HCT116 (cell line): ENCODE measurements at regions not wholly inside any gene's neighbourhood (a gene's known extent, or its start where the extent isn't known, plus 50 kb on each side); places are given as distances from the start of the nearest gene placed in this dataset.

Experiments used
- ATAC-seq: fragments of 200-7000 bp; cut with Tn5 transposase; 2 replicates; pipeline ENCODE4 v1.9.1; 2020; ENCODE audit warnings: mild to moderate bottlenecking, moderate library complexity
- BruUV-seq: library from RNA; stranded (reverse); fragments of 400-500 nt; replicated peaks from 2 replicates; lab custom pipeline; 2021; lab: Mats Ljungman, UMichigan
- CTCF ChIA-PET: fragments of 300-600 bp; sonication (Branson Sonifier 250); formaldehyde crosslinking; loops from one replicate; lab custom pipeline; 2021; ENCODE audit warnings: antibody characterized with exemption; lab: Charles Lee
- POLR2A ChIA-PET: fragments of 300-600, 350-600 bp; sonication (Branson Sonifier 250); formaldehyde crosslinking; loops from one replicate; lab custom pipeline; 2021; ENCODE audit warnings: antibody characterized with exemption; lab: Charles Lee
- RAD21 ChIA-PET, 2 experiments: fragments of 300-600 bp; sonication (Branson Sonifier 250); formaldehyde crosslinking; loops; one replicate each; lab custom pipeline; 2023; ENCODE audit warnings: low total read pairs in 2 of 2; ENCODE audit not compliant: uncharacterized antibody in 2 of 2, unreplicated experiment in 2 of 2, low non-redundant PET in 1 of 2; lab: Charles Lee
- DNase-seq: peaks from one replicate; pipeline ENCODE4 v3.0.0-alpha.2; 2010; ENCODE audit warnings: low read depth, low spot score
- H2AFZ ChIP-seq: fragments of 200-600 bp; shearing (Covaris generic), sonication (generic); 2 replicates; pipeline ENCODE4 v1.6.1; 2017; ENCODE audit warnings: low read depth, mixed run types, mixed read lengths, antibody characterized with exemption, low read length; ENCODE audit not compliant: poor library complexity, severe bottlenecking
- H3K27ac ChIP-seq: 2 replicates; pipeline ENCODE4 v1.5.1; 2012; ENCODE audit warnings: low read depth, low read length
- H3K27me3 ChIP-seq: fragments of 200-600 bp; sonication (generic); 2 replicates; pipeline ENCODE4 v1.6.1; 2016; ENCODE audit warnings: mixed run types, low read length, mixed read lengths; ENCODE audit not compliant: insufficient read depth
- H3K36me3 ChIP-seq, 2 experiments: fragments of 200-500 bp in 1 of 2; fragments of 200-600 bp in 1 of 2; sonication (Bioruptor generic) in 1 of 2; sonication (generic) in 1 of 2; 2 replicates each; pipeline versions ENCODE4 v1.5.1 to v1.6.1; 2014 to 2016; ENCODE audit warnings: low read length in 2 of 2, inconsistent platforms in 1 of 2, mixed read lengths in 1 of 2, mixed run types in 1 of 2; ENCODE audit not compliant: insufficient read depth in 2 of 2, control insufficient read depth in 1 of 2
- H3K4me1 ChIP-seq, 2 experiments: fragments of 200-600 bp in 1 of 2; sonication (generic) in 1 of 2; 2 replicates each; pipeline versions ENCODE4 v1.5.1 to v1.6.1; 2012 to 2017; ENCODE audit warnings: low read length in 2 of 2, inconsistent platforms in 1 of 2, mild to moderate bottlenecking in 1 of 2, mixed read lengths in 1 of 2, mixed run types in 1 of 2, moderate library complexity in 1 of 2; ENCODE audit not compliant: insufficient read depth in 2 of 2, control insufficient read depth in 1 of 2
- H3K4me2 ChIP-seq: fragments of 200-600 bp; sonication (generic); 2 replicates; pipeline ENCODE4 v1.6.1; 2017; ENCODE audit warnings: mixed run types, low read length, mixed read lengths
- H3K4me3 ChIP-seq, 2 experiments: fragments of 200-600 bp in 1 of 2; sonication (generic) in 1 of 2; replicated peaks in 1 of 2; 2 replicates each; pipeline ENCODE4 v1.5.1; 2011 to 2016; ENCODE audit warnings: low read length in 2 of 2, control low read depth in 1 of 2, low read depth in 1 of 2, mild to moderate bottlenecking in 1 of 2, mixed read lengths in 1 of 2, mixed run types in 1 of 2
- H3K79me2 ChIP-seq: fragments of 200-600 bp; sonication (generic); 2 replicates; pipeline ENCODE4 v1.6.1; 2017; ENCODE audit warnings: mild to moderate bottlenecking, mixed run types, low read length, moderate library complexity, mixed read lengths; ENCODE audit not compliant: insufficient read depth
- H3K9ac ChIP-seq: fragments of 200-600 bp; sonication (generic); 2 replicates; pipeline ENCODE4 v1.6.1; 2016; ENCODE audit warnings: low read length, mixed read lengths
- H3K9me2 ChIP-seq: fragments of 200-600 bp; sonication (generic), shearing (Covaris generic); 2 replicates; pipeline ENCODE4 v1.6.1; 2017; ENCODE audit warnings: mixed run types, mild to moderate bottlenecking, moderate library complexity; ENCODE audit not compliant: insufficient read depth
- H3K9me3 ChIP-seq, 2 experiments: fragments of 200-500 bp in 1 of 2; fragments of 200-600 bp in 1 of 2; sonication (Bioruptor generic) in 1 of 2; sonication (generic) in 1 of 2; 2 replicates each; pipeline ENCODE4 v1.6.1; 2014 to 2017; ENCODE audit warnings: low read length in 2 of 2, mixed read lengths in 2 of 2, inconsistent platforms in 1 of 2, low read depth in 1 of 2, mild to moderate bottlenecking in 1 of 2, mixed run types in 1 of 2, moderate library complexity in 1 of 2; ENCODE audit not compliant: control insufficient read depth in 1 of 2, insufficient read depth in 1 of 2
- H4K20me1 ChIP-seq: fragments of 200-600 bp; sonication (generic), shearing (Covaris generic); 2 replicates; pipeline ENCODE4 v1.6.1; 2017; ENCODE audit warnings: mixed run types, mild to moderate bottlenecking, moderate library complexity; ENCODE audit not compliant: insufficient read depth
- ATF3 ChIP-seq: IDR thresholded peaks from 2 replicates; pipeline ENCODE4 v1.6.1; 2012
- EGR1 ChIP-seq: IDR thresholded peaks from 2 replicates; pipeline ENCODE4 v1.6.1; 2012; ENCODE audit warnings: low read depth
- ELF1 ChIP-seq: IDR thresholded peaks from 2 replicates; pipeline ENCODE4 v1.6.1; 2012; ENCODE audit warnings: low read depth, borderline replicate concordance
- EZH2 ChIP-seq: fragments of 200-600 bp; sonication (generic); IDR thresholded peaks from 2 replicates; pipeline ENCODE4 v1.6.1; 2017; ENCODE audit warnings: antibody characterized with exemption, mixed run types
- EZH2phosphoT487 ChIP-seq: fragments of 200-600 bp; IDR thresholded peaks from 2 replicates; pipeline ENCODE4 v1.6.1; 2018; ENCODE audit warnings: antibody characterized with exemption, borderline replicate concordance
- POLR2A ChIP-seq: IDR thresholded peaks from 2 replicates; pipeline ENCODE4 v1.7.0; 2011; ENCODE audit warnings: borderline replicate concordance; ENCODE audit not compliant: insufficient read depth, insufficient read length; ENCODE audit errors: extremely low read depth
- RAD21 ChIP-seq: IDR thresholded peaks from 2 replicates; pipeline ENCODE4 v1.6.1; 2012; ENCODE audit warnings: low read depth, mild to moderate bottlenecking
- SRF ChIP-seq: IDR thresholded peaks from 2 replicates; pipeline ENCODE4 v1.6.1; 2012; ENCODE audit warnings: low read depth
- TCF7L2 ChIP-seq: IDR thresholded peaks from 2 replicates; pipeline ENCODE4 v1.7.0; 2011; ENCODE audit warnings: borderline replicate concordance, inconsistent platforms; ENCODE audit not compliant: insufficient read depth, insufficient read length; ENCODE audit errors: extremely low read depth
- ZBTB33 ChIP-seq: IDR thresholded peaks from 2 replicates; pipeline ENCODE4 v1.6.1; 2011; ENCODE audit warnings: mild to moderate bottlenecking, low read length, moderate library complexity; ENCODE audit not compliant: insufficient replicate concordance; ENCODE audit errors: extremely low read depth
- ZNF274 ChIP-seq: fragments of 200-500 bp; sonication (Bioruptor generic); IDR thresholded peaks from 2 replicates; pipeline ENCODE4 v1.6.1; 2014; ENCODE audit warnings: mild to moderate bottlenecking, low read depth, low read length, inconsistent platforms
- intact Hi-C: fragments of 100-400 bp; cut with micrococcal nuclease; formaldehyde crosslinking; loops from 2 replicates; pipeline ENCODE4 v1.10.0; 2022

GRCh38 chr13:111973186-111973585 lies 93.8 kb upstream of the SOX1 start:
- H3K4me1 ChIP-seq, result no peaks in the 10 kb centered on the region
- ChIA-PET POLR2A (no interaction called here), CTCF (no interaction called here), RAD21 (no interaction called here)
- no peak overlapping the region for H3K9ac ChIP-seq
- no peaks in the 10 kb centered on the region for H3K79me2 ChIP-seq
- H3K4me3 ChIP-seq, result no peak overlapping the region
- ATAC-seq, result no peak
- no peak overlapping the region for H2AFZ ChIP-seq
- no peaks in the 10 kb centered on the region for H3K9me2 ChIP-seq
- intact Hi-C loops, result no loop called here
- peaks cover 0 to 10% of the 10 kb centered on the region in 2 experiments; a peak in 1 of 4 replicates for H3K9me3 ChIP-seq
- H3K27me3 ChIP-seq, result peaks cover 8% of the 10 kb centered on the region
- H4K20me1 ChIP-seq, result no peaks in the 10 kb centered on the region
- H3K4me2 ChIP-seq, result no peak overlapping the region
- TF ChIP-seq EZH2 (no peak), ELF1 (no peak), RAD21 (no peak), TCF7L2 (no peak), SRF (no peak), EZH2phosphoT487 (no peak), ZBTB33 (no peak)
- H3K36me3 ChIP-seq, result no peaks in the 10 kb centered on the region
- H3K27ac ChIP-seq, result no peak overlapping the region
- BruUV-seq, result no TSS peak
- no peak for DNase-seq

- no peak overlapping the region for H3K4me3 ChIP-seq
- no peaks in the 10 kb centered on the region for H4K20me1 ChIP-seq
- RAD21 ChIA-PET, result no interaction called here
- TF ChIP-seq POLR2A (no peak), SRF (no peak), EGR1 (no peak), ZNF274 (no peak), ATF3 (no peak), TCF7L2 (no peak)
- H3K27me3 ChIP-seq, result peaks cover 3% of the 10 kb centered on the region; the same call in 1 of the 2 replicates
- peaks cover 0 to 10% of the 10 kb centered on the region in 2 experiments; a peak in 1 of 4 replicates for H3K9me3 ChIP-seq
- no peaks in the 10 kb centered on the region for H3K4me1 ChIP-seq
- CTCF ChIA-PET, result no interaction called here
- H3K36me3 ChIP-seq, result no peaks in the 10 kb centered on the region
- H2AFZ ChIP-seq, result no peak overlapping the region
- no peaks in the 10 kb centered on the region for H3K9me2 ChIP-seq
- no peak for ATAC-seq
- no peak overlapping the region for H3K9ac ChIP-seq
- BruUV-seq, result no TSS peak
- intact Hi-C loops, result no loop called here
- H3K4me2 ChIP-seq, result no peak overlapping the region
- no peak for DNase-seq
- POLR2A ChIA-PET, result no interaction called here
- H3K79me2 ChIP-seq, result no peaks in the 10 kb centered on the region
- no peak overlapping the region for H3K27ac ChIP-seq
Observed at GRCh38 chr13:111973605-111974340, 93.2 kb upstream of the SOX1 start.
